GM18502 (cell line): ENCODE measurements at regions not wholly inside any gene's neighbourhood (a gene's known extent, or its start where the extent isn't known, plus 50 kb on each side); places are given as distances from the start of the nearest gene placed in this dataset.
"Not testable (repeated sequence)": the region's sequence is repeated elsewhere in the genome, so short reads cannot be mapped to it uniquely, and the experiment has no call there.

Experiments
- ATAC-seq: cut with Tn5 transposase; IDR thresholded peaks from one replicate; pipeline ENCODE4 v1.9.1; 2021; ENCODE audit warnings: mild to moderate bottlenecking; ENCODE audit not compliant: unreplicated experiment, poor library complexity

DNA sequence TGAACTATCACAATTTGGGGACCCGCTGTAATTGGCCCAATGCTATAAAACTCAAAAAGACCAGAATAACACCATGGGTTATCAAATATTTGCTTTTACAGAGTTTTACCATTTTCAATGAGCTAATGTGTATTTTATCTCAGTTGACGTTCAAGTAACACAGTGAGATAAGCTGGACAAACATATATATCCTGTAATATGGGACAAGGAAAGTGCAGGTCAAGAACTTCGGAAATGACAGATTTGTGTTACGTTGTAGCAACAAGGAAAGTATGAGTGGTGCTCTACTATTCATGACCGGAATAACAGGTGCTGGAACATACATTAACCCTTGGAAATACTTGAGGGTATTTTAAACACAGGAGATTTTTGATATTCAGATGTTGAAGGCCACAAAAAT, 566.4 kb upstream of the FLRT2 start:
- no peak for ATAC-seq

DNA sequence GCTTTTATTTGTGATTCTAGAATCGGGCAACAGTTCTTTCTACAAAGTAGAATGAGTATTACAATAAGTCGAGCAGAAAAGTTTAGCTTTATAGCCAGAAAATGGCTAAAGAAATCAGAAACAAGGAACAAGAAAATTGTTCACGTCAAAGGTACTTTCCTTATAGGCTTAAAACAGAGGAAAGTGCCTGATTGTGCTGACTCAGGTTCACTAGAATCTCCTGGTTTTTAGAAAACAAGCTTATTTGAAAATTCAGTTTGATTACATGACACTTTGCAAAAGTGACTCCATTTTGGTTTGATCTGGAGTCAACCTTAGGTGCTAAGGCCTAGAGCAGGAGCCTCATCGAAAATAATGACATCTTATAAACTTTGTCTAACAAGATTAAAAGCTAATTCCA, 564.7 kb upstream of the FLRT2 start:
- no peak for ATAC-seq

DNA sequence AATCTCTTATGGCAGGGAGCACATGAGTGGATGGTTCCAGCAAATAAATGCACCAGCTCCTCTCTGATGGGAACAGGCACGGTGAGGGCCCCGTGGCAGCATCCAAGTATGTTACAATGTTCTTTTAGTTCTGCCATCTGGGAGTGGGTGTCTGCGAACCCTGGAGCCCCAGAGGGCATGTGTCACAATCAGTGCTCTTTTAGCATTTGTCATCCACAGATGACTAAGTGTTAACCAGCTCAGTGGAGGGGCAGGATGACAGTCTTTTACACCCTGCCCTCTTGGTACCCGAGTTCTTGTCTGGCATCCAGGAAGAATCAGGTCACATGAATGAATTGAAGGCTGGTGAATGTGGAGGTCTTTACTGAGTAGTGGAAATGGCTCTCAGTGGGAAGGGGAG, 560.4 kb upstream of the FLRT2 start:
- ATAC-seq: no peak

DNA sequence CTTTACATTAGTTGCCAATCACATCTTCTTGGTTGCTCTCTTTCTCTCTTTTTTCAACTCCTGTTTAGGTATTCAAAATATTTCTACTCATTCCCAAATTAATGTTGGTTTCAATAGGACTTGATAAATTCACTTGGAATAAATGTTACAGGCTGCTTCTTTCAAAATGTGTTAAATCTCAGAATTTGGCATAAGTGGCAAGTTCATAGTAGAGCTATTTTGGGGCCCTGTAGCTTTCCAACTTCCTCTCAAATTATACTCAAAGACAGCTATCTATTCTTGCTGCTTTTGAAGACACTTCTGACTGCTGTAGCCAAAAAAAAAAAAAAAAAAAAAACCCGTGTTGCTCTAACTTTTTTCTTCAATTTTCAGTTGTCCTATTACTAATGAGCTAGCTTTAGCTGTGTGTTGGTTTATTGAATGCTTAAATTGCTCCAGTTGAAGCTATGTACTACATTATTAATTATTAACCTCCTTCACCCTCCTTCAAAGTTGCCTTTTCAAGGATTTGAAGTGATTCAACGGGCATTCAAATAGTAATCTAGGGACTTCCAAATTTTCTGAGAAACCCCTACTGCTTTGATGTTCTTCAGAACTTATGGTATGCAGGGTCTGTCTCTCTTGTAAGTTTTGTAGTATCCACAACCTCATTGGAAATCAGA, 554.6 kb upstream of the FLRT2 start:
- no peak for ATAC-seq

DNA sequence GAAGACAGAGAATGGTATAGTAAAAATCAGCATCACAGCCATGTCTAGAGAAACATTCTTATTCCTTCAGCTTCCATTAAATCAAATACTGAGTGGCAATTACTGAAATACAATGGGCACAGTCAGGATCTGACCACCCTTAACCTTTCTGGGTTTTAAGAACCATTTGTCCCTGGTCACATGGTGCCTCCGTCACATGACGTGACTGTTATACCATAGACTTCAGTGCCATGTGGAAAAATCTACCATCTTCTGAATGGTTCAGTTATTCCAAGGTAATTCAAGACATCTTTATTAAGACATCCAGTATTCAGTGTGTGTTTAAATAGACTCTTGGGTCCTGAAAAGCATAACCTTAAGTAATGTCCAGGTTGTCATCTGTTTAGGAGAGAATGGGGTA, 553.1 kb upstream of the FLRT2 start:
- no peak for ATAC-seq

DNA sequence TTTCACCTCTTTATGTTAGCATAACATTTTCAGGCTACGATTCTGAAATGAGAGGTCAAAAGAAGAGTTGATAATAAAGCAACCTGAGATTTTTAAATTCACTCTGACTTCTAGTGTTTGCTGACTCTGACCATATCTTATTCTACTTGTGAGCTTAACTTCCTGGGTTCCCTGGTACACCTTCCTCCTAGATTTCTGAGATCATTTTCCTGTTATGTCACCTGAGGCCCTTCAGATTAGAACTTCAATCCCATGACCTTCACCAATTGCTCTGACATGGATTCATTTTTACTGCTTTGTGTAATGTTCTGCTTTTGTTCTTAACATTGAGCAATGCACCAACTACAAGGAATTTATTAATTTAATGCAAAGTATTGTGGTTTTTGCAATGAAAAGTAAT, 542.9 kb upstream of the FLRT2 start:
- no peak for ATAC-seq

DNA sequence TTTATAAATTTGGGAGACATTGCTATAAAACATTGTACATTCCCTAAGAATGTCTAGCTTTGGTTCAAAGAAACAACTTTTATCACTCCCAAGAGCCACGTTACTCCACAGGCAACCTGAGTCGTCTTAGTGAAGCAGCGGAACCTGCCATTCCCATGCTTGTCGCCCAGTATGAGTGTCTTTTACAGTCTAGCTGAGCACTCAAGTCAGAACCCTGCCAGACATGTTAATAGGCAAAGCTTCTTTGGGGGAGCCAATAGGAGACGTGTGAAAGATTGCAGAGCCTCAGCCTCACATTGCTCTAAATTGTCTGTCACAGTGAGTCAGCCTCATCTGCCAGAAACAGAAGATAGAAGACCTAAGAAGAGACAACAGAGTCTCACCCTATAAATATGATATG, 541.6 kb upstream of the FLRT2 start:
- ATAC-seq: no peak

DNA sequence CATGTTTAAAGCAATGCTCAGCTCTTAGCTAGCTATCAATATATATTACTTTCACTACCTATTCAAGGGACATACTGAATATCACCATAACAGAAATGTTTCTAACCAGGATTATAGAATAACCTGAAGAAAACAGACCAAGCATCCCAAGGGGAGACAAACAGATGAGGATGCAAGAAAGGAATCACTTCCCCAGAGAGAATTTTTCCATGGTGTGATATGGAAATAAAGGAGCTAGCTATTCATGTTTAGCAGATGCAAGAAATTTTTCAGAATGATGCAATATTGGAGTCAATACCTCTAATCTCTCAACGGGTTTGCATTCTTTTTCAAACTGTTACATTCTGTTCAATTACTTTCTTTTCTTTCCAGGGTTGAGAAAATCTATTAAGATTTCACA, 538.9 kb upstream of the FLRT2 start:
- ATAC-seq: no peak

DNA sequence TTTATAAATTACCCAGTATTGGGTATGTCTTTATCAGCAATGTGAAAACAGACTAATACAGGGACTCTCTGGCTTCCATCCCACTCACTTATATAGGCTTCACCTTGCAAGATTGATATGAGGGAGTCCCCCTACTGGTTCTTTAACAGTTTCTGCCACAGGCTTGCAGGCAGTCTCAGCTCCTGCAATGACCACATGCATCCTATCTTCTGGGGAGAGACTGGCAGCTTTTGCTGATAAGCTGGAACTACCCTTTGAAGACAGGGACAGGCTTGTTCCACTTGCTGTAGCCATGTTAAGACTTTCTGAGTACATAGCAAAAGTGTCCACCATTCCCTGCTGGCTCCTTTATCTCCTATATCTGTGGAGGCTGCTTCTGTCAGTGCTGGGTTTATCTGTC, 531.7 kb upstream of the FLRT2 start:
- ATAC-seq: no peak

DNA sequence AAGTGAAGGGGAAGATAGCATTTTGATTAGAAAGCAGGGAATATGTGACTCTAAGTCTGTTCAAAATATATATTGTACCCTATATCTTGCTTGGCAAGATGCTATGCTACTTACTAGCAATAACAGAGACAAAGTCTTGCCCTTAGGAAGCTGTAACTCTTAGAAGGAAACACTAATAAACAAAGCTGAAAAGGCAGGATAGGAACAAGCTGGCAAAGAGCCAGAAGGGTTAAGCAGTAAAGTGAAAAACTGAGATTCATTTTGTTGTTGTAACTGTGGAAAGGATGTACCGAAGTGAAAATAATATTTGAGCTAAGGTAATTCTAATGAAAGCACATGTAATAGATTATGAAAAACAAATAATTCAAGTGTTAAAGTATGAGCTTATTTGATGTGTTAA, 527.1 kb upstream of the FLRT2 start:
- ATAC-seq: no peak

DNA sequence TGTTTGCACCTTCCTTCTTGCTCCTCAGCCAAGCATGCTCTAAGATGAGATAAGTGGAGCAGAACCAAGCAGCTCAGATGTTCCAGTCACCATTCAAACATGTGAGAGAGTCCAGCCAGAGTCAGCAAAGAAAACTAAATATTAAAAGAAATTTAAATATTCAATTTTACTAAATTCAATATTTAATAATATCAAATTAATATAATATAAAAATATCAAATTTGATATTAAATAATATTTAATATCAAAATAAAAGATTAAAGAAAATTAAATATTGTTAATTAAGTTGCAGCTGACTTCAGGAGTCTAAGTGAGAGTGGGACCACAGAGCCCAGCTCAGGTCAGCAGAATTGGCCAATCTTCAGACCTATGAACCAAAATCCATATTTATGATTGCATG, 526.1 kb upstream of the FLRT2 start:
- ATAC-seq: no peak

DNA sequence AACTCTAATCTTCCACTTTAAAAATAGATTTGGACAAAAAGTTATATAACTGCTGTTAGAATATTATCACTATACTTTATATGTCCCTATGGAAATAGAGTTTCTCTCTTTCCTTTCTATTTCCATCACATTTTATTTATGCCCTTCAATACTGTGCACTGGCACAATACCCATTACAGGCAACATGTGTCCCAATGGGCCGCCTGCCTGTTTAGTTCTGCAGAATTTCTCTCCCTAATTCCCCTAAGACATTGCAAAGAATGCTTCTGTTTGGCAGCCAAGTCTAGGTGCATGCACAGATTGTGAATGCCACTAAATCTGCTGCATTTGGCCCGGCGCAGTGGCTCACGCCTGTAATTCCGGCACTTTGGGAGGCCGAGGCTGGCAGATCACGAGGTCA, 520.4 kb upstream of the FLRT2 start:
- no peak for ATAC-seq

DNA sequence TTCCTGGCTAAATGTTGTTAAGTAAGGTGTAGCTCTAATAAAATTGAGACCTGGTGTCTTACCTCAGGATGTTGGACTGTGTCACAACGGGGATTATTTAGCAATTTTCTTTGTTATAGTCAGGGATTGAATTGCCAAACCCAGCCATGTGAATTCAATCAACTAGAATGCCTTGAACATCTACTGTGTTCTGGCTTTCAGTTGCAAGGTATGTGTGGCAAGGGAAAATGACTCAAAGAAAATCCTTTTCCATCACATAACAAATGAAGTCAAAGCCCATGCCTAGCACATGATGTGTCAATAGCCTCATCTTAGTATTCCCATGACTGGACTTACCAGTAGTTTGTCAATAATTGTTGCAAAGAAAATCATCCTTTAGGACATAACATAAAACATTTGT, 519.8 kb upstream of the FLRT2 start:
- ATAC-seq: no peak

DNA sequence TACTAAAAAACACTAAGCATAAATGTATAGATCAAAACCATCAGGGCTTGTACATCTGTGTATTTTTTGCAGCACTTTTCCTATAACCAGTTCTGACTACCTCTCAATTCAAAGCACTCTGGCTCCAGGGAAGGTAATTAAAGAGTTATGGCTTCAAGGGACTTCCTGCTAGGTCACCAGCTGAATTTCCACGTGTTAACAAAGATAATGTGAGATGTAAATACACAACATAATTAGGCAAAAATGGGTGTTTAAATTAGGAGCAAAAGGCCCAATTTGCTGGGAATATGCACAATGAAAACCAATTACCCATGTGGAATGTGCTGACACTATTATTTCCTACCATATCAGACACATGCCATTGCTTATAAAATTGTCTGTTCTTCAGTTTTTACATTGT, 513.4 kb upstream of the FLRT2 start:
- ATAC-seq: no peak

DNA sequence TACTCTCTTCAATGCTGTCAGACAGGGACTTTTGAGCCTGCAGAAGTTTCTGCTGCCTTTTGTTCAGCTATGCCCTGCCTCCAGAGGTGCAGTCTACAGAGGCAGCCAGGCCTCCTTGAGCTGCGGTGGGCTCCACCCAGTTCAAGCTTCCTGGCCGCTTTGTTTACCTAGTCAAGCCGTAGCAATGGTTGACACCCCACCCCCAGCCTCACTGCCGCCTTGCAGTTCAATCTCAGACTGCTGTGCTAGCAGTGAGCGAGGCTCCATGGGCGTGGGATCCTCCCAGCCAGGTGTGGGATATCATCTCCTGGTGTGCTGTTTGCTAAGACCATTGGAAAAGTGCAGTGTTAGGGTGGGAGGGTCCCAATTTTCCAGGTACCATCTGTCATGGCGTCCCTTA, 506.1 kb upstream of the FLRT2 start:
- ATAC-seq: not testable (repeated sequence)

DNA sequence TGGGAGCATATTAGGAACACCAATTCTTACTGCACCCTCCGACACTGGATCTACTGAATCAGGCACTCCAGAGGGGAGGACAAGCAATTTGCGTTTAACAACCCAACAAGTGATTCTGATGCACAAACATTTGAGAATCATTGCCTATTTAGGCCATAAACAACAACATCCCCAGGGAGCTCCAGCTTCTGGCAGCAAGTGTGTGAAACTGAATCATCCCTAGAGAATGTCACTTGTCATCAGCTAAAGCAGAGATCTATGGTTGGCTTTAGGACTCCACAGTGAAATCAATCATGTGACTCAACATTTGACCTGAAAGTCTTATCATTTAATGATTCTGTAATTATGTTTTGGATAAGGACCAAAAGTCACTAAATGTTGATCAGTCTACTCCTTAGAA, 505.0 kb upstream of the FLRT2 start:
- ATAC-seq: no peak

DNA sequence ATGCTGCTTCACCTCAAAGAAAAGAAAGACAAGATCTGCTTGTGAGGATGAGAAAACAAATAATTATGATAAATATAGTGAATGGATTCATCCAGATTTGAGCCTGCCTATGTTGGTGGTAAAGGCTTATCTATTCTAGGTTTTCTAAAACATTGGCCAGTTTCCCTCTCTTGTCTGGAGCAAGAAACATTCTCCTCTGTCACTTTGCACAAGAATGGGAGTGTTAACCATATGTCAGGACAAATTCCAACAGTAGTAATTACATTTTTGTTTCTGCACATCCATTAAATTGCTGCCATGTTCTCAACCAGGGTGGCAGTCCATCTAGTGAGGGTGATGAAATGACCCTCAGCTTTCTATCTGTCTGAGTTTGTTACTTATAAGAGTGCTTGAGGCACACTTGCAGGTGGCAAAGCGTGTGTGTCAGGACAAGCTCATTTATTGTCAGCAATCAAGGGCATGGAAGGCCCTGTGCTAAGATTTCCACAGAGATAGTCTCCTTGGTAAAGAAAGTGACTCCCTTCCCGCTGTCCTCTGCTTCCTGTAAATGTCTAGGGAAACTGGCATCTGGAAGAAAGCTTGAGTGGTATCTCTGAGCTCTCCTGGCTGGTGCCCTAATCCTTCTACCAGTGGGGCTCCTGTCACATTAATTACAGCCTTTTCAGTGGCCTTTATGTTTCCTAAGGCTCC, 502.1 kb upstream of the FLRT2 start:
- no peak for ATAC-seq

DNA sequence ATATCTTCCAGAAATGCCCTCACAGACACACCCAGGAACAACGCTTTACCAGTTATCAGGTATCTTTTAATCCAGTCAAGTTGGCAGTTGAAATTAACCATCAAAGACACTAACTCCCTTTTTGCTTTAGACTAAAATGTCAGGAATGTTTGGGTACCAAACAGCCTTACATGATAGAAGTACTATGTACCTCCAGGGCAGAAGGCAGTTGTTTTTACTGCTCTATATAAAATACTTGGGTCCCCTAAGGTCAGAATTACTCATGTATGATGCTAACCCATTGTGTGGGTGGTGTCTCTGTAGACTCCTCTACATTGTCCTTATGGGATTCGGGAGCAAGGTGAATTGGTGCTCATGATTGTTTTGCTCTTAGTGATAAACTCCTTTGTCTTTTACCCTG, 492.5 kb upstream of the FLRT2 start:
- ATAC-seq: no peak

DNA sequence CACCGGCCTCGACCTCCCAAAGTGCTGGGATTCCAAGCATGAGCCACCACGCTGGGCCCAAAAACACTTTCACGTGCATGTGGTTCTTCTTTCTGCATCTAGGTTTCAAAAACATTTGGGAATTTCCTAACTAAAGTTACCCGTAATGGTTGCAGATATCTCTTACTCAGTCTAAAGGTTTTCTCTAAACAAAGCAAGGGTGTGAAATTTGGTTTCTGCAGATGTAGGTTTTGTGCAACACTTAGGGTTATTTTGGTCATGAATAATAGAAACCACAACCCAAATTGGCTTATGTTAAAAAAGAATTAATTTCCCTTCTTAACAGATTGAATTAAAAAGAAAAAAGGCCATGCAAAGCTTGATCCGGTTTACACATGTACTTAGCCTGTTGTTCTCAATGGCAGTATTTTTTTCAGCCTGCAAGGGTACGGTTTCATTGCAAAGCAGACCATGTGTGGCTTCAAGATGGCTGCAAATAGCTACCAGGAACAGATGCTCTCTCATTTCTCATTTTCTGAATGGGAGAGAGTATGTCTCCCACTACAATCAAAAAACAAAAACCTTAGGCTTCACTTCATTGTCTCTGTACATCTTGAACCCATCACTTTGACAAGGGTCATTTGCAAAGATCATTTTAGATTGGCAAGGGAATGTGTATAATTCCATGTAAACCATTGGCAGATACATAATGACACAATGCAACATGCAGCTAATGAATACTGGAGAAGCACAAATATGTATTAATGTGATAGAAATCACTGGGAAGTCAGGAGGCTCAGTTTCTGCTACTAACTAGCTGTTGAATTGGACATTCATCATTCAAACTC, 491.2 kb upstream of the FLRT2 start:
- no peak for ATAC-seq

DNA sequence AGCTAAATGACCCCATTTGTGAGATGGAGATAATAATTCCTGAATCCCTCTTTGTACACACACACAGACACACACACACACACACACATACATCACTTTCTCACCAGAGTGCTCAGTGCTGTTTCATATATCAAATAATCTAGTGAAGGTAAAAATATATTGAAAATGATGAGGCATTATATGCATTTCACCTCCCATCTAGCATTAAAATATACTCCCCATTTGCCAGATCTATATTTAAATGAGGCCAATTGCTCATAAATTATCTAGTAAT, 490.7 kb upstream of the FLRT2 start:
- no peak for ATAC-seq

DNA sequence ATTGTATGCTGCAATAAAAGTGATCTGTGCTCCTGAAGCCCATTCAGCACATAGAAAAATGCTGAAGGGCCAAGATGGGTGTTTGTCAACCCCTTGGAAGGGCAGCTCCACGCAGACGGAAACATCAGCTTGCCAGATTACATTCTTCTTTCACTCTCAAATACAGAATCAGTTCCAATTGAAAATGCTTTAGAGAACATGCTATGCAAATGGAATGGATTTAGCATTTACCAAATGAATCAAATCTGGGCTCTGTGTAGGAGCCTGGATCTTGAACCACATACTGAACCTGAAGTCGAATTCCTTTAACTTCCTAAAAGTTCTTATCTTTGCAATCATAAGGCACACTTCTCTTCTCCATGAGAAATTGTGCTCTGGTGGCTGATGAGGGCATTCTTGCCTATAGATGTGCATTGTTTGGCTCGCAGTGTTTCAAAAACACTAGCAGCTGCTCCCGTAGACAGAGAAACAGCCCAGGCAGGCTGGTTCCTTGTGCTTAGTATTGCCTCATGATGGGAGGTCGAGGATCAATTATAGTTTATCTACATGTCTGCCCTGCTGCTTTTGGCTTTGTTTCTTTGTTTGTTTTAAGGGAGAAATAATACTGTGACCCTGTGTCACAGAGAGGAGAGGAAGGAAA, 489.8 kb upstream of the FLRT2 start:
- no peak for ATAC-seq
